Keratinocyte (primary cell): ENCODE measurements at regions not wholly inside any gene's neighbourhood (a gene's known extent, or its start where the extent isn't known, plus 50 kb on each side); places are given as distances from the start of the nearest gene placed in this dataset.

Experiments used
- DNase-seq: peaks from one replicate; pipeline ENCODE4 v3.0.0-alpha.2; 2011; ENCODE audit warnings: low read depth, missing footprints, low spot score
- FAIRE-seq: peaks from 2 replicates; lab custom pipeline; 2011; peaks lifted over from hg19 to GRCh38; lab: Jason Lieb, UNC
- H2AFZ ChIP-seq: 2 replicates; pipeline ENCODE4 v1.6.0; 2012; ENCODE audit warnings: low read length, control low read depth, inconsistent platforms; ENCODE audit not compliant: control insufficient read depth
- H3K27ac ChIP-seq: 2 replicates; pipeline ENCODE4 v1.5.1; 2011; ENCODE audit warnings: low read length; ENCODE audit not compliant: control insufficient read depth, insufficient read depth
- H3K27me3 ChIP-seq: 3 replicates; pipeline ENCODE4 v1.6.0; 2011; ENCODE audit warnings: low read length; ENCODE audit not compliant: control insufficient read depth, insufficient read depth; ENCODE audit errors: extremely low read depth
- H3K36me3 ChIP-seq, 2 experiments: 2 replicates in 1 of 2; 3 replicates in 1 of 2; pipeline ENCODE4 v1.5.1; 2011; ENCODE audit warnings: low read length in 2 of 2, mild to moderate bottlenecking in 1 of 2; ENCODE audit not compliant: control insufficient read depth in 2 of 2, insufficient read depth in 2 of 2; ENCODE audit errors: extremely low read depth in 1 of 2
- H3K4me1 ChIP-seq: 3 replicates; pipeline ENCODE4 v1.5.1; 2011; ENCODE audit warnings: low read length; ENCODE audit not compliant: control insufficient read depth, insufficient read depth; ENCODE audit errors: extremely low read depth
- H3K4me2 ChIP-seq: 3 replicates; pipeline ENCODE4 v1.6.0; 2011; ENCODE audit warnings: low read depth, low read length; ENCODE audit not compliant: control insufficient read depth, insufficient read depth; ENCODE audit errors: extremely low read depth
- H3K4me3 ChIP-seq, 3 experiments: fragments of 200-600 bp in 1 of 3; sonication (generic) in 1 of 3; 2 replicates in 2 of 3; 3 replicates in 1 of 3; pipeline ENCODE4 v1.5.1; 2011 to 2016; ENCODE audit warnings: low read length in 3 of 3, mild to moderate bottlenecking in 3 of 3, control low read depth in 2 of 3, inconsistent platforms in 1 of 3, low read depth in 1 of 3, mixed read lengths in 1 of 3, mixed run types in 1 of 3, moderate library complexity in 1 of 3; ENCODE audit not compliant: control insufficient read depth in 2 of 3, insufficient read depth in 2 of 3; ENCODE audit errors: extremely low read depth in 1 of 3
- H3K79me2 ChIP-seq: 2 replicates; pipeline ENCODE4 v1.6.0; 2012; ENCODE audit warnings: low read length; ENCODE audit not compliant: control insufficient read depth, insufficient read depth
- H3K9ac ChIP-seq: 3 replicates; pipeline ENCODE4 v1.6.0; 2011; ENCODE audit warnings: low read length; ENCODE audit not compliant: control insufficient read depth, insufficient read depth; ENCODE audit errors: extremely low read depth
- H3K9me1 ChIP-seq: 3 replicates; pipeline ENCODE4 v1.6.0; 2011; ENCODE audit warnings: low read length; ENCODE audit not compliant: control insufficient read depth, insufficient read depth; ENCODE audit errors: extremely low read depth
- H3K9me3 ChIP-seq: 2 replicates; pipeline ENCODE4 v1.5.1; 2012; ENCODE audit warnings: low read depth, low read length; ENCODE audit not compliant: control insufficient read depth
- H4K20me1 ChIP-seq: 3 replicates; pipeline ENCODE4 v1.6.0; 2011; ENCODE audit warnings: low read length; ENCODE audit not compliant: control insufficient read depth, insufficient read depth; ENCODE audit errors: extremely low read depth
- CTCF ChIP-seq, 3 experiments: IDR thresholded peaks in 1 of 3; conservative IDR thresholded peaks in 1 of 3; optimal IDR thresholded peaks in 1 of 3; 2 replicates in 2 of 3; 3 replicates in 1 of 3; pipeline versions ENCODE3 to v1.5.1; 2011; ENCODE audit warnings: low read length in 3 of 3, mild to moderate bottlenecking in 3 of 3, moderate library complexity in 2 of 3, control low read depth in 1 of 3, inconsistent platforms in 1 of 3; ENCODE audit not compliant: insufficient read depth in 2 of 3; ENCODE audit errors: extremely low read depth in 1 of 3
- EZH2 ChIP-seq: IDR thresholded peaks from one replicate; pipeline ENCODE4 v1.6.1; 2012; ENCODE audit warnings: inconsistent platforms, mild to moderate bottlenecking, low read length, moderate library complexity
- dilution Hi-C: fragments of 300-500 bp; cut with MboI; formaldehyde crosslinking; loops from one replicate; pipeline ENCODE4 v1.7.0; 2020; ENCODE audit warnings: low sequenced_read_pairs; ENCODE audit not compliant: extremely low pct_ligation_motif_present

GRCh38 chr10:84957427-84957826 lies 629.0 kb downstream of the CCSER2 start:
- Histone ChIP-seq H3K4me1 (no peaks in the 10 kb centered on the region), H3K4me3 (no peak overlapping the region), H3K4me2 (no peak overlapping the region), H3K9me1 (no peaks in the 10 kb centered on the region), H3K36me3 (no peaks in the 10 kb centered on the region), H3K27me3 (no peaks in the 10 kb centered on the region), H3K9ac (no peak overlapping the region), H4K20me1 (no peaks in the 10 kb centered on the region), H3K27ac (no peak overlapping the region), H3K79me2 (no peaks in the 10 kb centered on the region), H3K9me3 (no peaks in the 10 kb centered on the region), H2AFZ (no peak overlapping the region)
- dilution Hi-C loops = no loop called here
- TF ChIP-seq CTCF (optimal IDR thresholded peaks at IDR 0.05 in 1 of 3, IDR thresholded peaks at IDR 0.05 in 1 of 3, conservative IDR thresholded peaks at IDR 0.05 in 1 of 3; ENCODE audit: extremely low read depth in 1 of 3, insufficient read depth in 2 of 3, low read length in 3 of 3) (no peak), EZH2 (no peak)
- no peak for FAIRE-seq
- no peak for DNase-seq

GRCh38 chr10:84965468-84965867 lies 637.1 kb downstream of the CCSER2 start:
- Histone ChIP-seq H3K36me3 (no peaks in the 10 kb centered on the region), H3K4me1 (no peaks in the 10 kb centered on the region), H3K9ac (no peak overlapping the region), H3K9me1 (no peaks in the 10 kb centered on the region), H2AFZ (no peak overlapping the region), H3K9me3 (no peaks in the 10 kb centered on the region), H3K79me2 (no peaks in the 10 kb centered on the region), H3K4me3 (no peak overlapping the region), H4K20me1 (no peaks in the 10 kb centered on the region), H3K4me2 (no peak overlapping the region), H3K27me3 (no peaks in the 10 kb centered on the region), H3K27ac (no peak overlapping the region)
- DNase-seq (no peak), FAIRE-seq (no peak)
- dilution Hi-C loops = no loop called here
- no peak for TF ChIP-seq CTCF (optimal IDR thresholded peaks at IDR 0.05 in 1 of 3, IDR thresholded peaks at IDR 0.05 in 1 of 3, conservative IDR thresholded peaks at IDR 0.05 in 1 of 3; ENCODE audit: extremely low read depth in 1 of 3, insufficient read depth in 2 of 3, low read length in 3 of 3)
- TF ChIP-seq EZH2 = no peak
